ENCODE measurements at regions not wholly inside any gene's neighbourhood (a gene's known extent, or its start where the extent isn't known, plus 50 kb on each side); places are given as distances from the start of the nearest gene placed in this dataset.
"Not testable (repeated sequence)": the region's sequence is repeated elsewhere in the genome, so short reads cannot be mapped to it uniquely, and the experiment has no call there.

GRCh38 chr5:174931033-174931432, 206.7 kb downstream of the MSX2 start:
- H3K9me3 ChIP-seq (ENCODE audit: control insufficient read depth in 5 of 5, low read length in 5 of 5), result peaks cover 0 to 11% (median 6%) of the 10 kb centered on the region in 5 donors
- H3K9ac ChIP-seq (ENCODE audit: low read length in 5 of 5); H3K36me3 ChIP-seq (ENCODE audit: control insufficient read depth in 5 of 5, insufficient read depth in 5 of 5, low read length in 5 of 5); H3K27ac ChIP-seq (ENCODE audit: low read depth, low read length); H3K4me1 ChIP-seq (ENCODE audit: control insufficient read depth in 5 of 5, insufficient read depth in 5 of 5, low read length in 5 of 5); H3K27me3 ChIP-seq (ENCODE audit: control insufficient read depth in 5 of 5, insufficient read depth in 4 of 5, low read length in 5 of 5); H3K4me3 ChIP-seq (ENCODE audit: low read depth in 1 of 5, low read length in 5 of 5): not testable (repeated sequence)

DNA sequence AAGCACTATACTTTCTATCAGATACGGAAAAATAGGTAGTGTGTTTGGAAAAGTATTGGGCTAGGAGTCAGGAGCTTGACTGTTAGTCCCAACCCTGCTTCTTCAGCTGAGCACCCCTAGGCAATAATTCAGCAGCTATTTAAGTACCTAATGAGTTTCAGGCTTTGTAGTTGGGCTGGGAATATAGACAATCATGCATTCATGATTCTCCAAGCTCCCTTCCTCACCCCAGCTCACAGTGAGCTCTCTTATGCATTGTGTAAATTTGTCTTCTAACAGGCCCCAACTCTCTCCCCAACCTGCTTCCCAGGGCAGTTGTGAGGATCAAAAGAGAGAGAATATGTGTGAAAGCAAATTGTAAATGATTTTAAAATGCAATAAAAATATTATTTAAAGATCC, 201.2 kb downstream of the MSX2 start:
- Histone ChIP-seq H3K27me3 (ENCODE audit: control insufficient read depth in 5 of 5, insufficient read depth in 4 of 5, low read length in 5 of 5) (no peaks in the 10 kb centered on the region), H3K9me3 (ENCODE audit: control insufficient read depth in 5 of 5, low read length in 5 of 5) (no peaks in the 10 kb centered on the region), H3K36me3 (ENCODE audit: control insufficient read depth in 5 of 5, insufficient read depth in 5 of 5, low read length in 5 of 5) (no peaks in the 10 kb centered on the region), H3K4me3 (ENCODE audit: low read depth in 1 of 5, low read length in 5 of 5) (no peak overlapping the region), H3K27ac (ENCODE audit: low read depth, low read length) (no peak overlapping the region), H3K4me1 (ENCODE audit: control insufficient read depth in 5 of 5, insufficient read depth in 5 of 5, low read length in 5 of 5) (no peaks in the 10 kb centered on the region), H3K9ac (ENCODE audit: low read length in 5 of 5) (no peak overlapping the region)

DNA sequence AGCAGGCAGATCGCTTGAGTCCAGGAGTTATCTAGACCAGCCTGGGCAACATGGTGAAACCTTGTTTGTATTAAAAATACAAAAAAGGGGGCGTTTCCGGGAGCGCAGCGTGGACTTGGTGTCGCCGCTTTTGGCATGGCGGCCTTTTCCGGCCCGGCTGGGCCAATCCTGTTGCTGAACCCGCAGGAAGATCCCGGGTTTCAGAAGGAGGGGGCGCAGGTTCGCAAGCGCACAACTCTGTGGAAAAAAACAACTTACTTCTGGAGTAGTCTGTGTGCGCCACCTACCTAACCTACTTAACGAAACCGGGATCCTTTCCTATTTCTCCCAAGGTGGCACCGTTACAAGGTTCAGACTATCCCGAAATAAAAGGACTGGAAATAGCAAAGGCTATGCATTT, 198.6 kb downstream of the MSX2 start:
- Histone ChIP-seq H3K4me1 (ENCODE audit: control insufficient read depth in 5 of 5, insufficient read depth in 5 of 5, low read length in 5 of 5) (no peaks in the 10 kb centered on the region), H3K9me3 (ENCODE audit: control insufficient read depth in 5 of 5, low read length in 5 of 5) (no peaks in the 10 kb centered on the region), H3K27ac (ENCODE audit: low read depth, low read length) (no peak overlapping the region), H3K9ac (ENCODE audit: low read length in 5 of 5) (no peak overlapping the region), H3K36me3 (ENCODE audit: control insufficient read depth in 5 of 5, insufficient read depth in 5 of 5, low read length in 5 of 5) (no peaks in the 10 kb centered on the region), H3K4me3 (ENCODE audit: low read depth in 1 of 5, low read length in 5 of 5) (no peak overlapping the region), H3K27me3 (ENCODE audit: control insufficient read depth in 5 of 5, insufficient read depth in 4 of 5, low read length in 5 of 5) (no peaks in the 10 kb centered on the region)

DNA sequence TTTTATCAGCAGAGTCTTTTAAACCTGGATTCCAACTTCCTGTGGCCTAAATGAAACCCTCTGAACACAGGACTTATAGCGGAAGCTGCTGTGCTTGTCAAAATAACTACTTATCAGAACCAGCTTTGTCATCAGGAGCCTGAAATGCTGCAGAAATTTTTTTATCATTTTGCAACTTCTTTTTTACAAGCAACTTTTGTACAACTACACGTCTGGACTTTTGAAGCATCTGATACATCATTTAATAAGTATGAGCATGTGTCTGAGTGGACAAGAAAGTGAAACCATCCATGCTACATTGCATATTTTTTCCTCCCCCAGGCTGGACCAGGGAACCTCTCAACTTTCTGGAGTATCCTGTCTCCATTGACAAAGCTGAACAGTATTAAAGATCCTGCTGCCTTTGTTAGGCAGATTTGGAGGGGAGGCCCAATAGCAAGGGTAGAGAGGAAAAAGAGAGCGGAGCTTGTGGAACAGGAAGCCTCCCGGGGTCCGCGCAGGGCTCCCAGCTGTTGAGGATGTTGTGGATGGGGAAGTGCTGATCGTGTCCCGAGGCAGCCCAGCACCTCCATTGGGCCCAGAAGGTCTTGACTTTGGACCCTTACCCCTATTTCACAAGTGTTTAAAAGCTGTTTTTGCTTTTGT, 196.6 kb downstream of the MSX2 start:
- peak overlapping the region in 1 of 5 donors; percentile 43 for H3K4me3 ChIP-seq (ENCODE audit: low read depth in 1 of 5, low read length in 5 of 5)
- no peak overlapping the region for H3K9ac ChIP-seq (ENCODE audit: low read length in 5 of 5)
- no peak overlapping the region for H3K27ac ChIP-seq (ENCODE audit: low read depth, low read length)
- H3K27me3 ChIP-seq (ENCODE audit: control insufficient read depth in 5 of 5, insufficient read depth in 4 of 5, low read length in 5 of 5), result no peaks in the 10 kb centered on the region
- no peaks in the 10 kb centered on the region for H3K4me1 ChIP-seq (ENCODE audit: control insufficient read depth in 5 of 5, insufficient read depth in 5 of 5, low read length in 5 of 5)
- H3K9me3 ChIP-seq (ENCODE audit: control insufficient read depth in 5 of 5, low read length in 5 of 5), result no peaks in the 10 kb centered on the region
- no peaks in the 10 kb centered on the region for H3K36me3 ChIP-seq (ENCODE audit: control insufficient read depth in 5 of 5, insufficient read depth in 5 of 5, low read length in 5 of 5)

DNA sequence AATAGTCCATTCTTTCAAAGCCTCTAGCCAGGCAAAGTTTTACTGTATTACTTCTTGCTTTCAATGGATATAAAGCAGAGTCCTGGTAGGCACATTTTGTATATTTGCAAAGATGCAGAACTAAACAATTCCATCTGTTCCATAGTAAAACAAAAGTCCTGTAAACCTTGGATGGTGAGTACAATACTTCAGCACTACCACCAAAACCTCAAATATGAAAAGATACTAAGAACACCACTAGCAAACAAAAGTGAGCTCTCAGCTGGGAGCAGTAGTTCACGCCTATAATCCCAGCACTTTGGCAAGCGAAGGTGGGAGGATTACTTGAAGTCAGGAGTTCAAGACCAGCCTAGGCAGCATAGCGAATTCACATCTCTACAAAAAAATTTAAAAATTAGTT, 195.0 kb downstream of the MSX2 start:
- Histone ChIP-seq H3K4me1 (ENCODE audit: control insufficient read depth in 5 of 5, insufficient read depth in 5 of 5, low read length in 5 of 5) (no peaks in the 10 kb centered on the region), H3K27ac (ENCODE audit: low read depth, low read length) (no peak overlapping the region), H3K9ac (ENCODE audit: low read length in 5 of 5) (no peak overlapping the region), H3K9me3 (ENCODE audit: control insufficient read depth in 5 of 5, low read length in 5 of 5) (no peaks in the 10 kb centered on the region), H3K27me3 (ENCODE audit: control insufficient read depth in 5 of 5, insufficient read depth in 4 of 5, low read length in 5 of 5) (no peaks in the 10 kb centered on the region), H3K4me3 (ENCODE audit: low read depth in 1 of 5, low read length in 5 of 5) (no peak overlapping the region), H3K36me3 (ENCODE audit: control insufficient read depth in 5 of 5, insufficient read depth in 5 of 5, low read length in 5 of 5) (no peaks in the 10 kb centered on the region)

DNA sequence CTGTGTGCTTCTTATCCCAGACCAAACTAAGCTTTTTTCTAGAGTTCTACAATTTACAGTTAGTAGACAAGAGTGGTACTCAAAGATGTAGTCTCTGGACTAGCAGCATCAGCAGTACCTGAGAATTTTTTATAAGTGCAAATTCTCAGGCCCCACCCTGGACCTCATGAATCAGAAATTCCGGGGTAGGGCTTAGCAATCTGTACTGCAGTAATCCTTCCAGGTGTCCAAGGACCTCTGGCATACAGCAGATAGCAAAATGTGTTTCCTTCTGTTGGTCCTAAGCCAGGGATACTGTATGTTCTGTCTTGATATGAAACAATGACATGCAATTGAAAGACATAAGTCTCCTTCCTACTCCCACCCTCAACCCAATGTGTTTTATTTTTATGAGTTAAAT, 194.3 kb downstream of the MSX2 start:
- H3K27ac ChIP-seq (ENCODE audit: low read depth, low read length), result no peak overlapping the region
- no peaks in the 10 kb centered on the region for H3K9me3 ChIP-seq (ENCODE audit: control insufficient read depth in 5 of 5, low read length in 5 of 5)
- H3K4me3 ChIP-seq (ENCODE audit: low read depth in 1 of 5, low read length in 5 of 5), result no peak overlapping the region
- H3K4me1 ChIP-seq (ENCODE audit: control insufficient read depth in 5 of 5, insufficient read depth in 5 of 5, low read length in 5 of 5), result no peaks in the 10 kb centered on the region
- H3K27me3 ChIP-seq (ENCODE audit: control insufficient read depth in 5 of 5, insufficient read depth in 4 of 5, low read length in 5 of 5), result no peaks in the 10 kb centered on the region
- H3K9ac ChIP-seq (ENCODE audit: low read length in 5 of 5), result no peak overlapping the region
- H3K36me3 ChIP-seq (ENCODE audit: control insufficient read depth in 5 of 5, insufficient read depth in 5 of 5, low read length in 5 of 5), result no peaks in the 10 kb centered on the region

GRCh38 chr5:174917976-174918554, 193.7 kb downstream of the MSX2 start:
- Histone ChIP-seq H3K27ac (ENCODE audit: low read depth, low read length) (no peak overlapping the region), H3K27me3 (ENCODE audit: control insufficient read depth in 5 of 5, insufficient read depth in 4 of 5, low read length in 5 of 5) (no peaks in the 10 kb centered on the region), H3K4me3 (ENCODE audit: low read depth in 1 of 5, low read length in 5 of 5) (no peak overlapping the region), H3K36me3 (ENCODE audit: control insufficient read depth in 5 of 5, insufficient read depth in 5 of 5, low read length in 5 of 5) (no peaks in the 10 kb centered on the region), H3K4me1 (ENCODE audit: control insufficient read depth in 5 of 5, insufficient read depth in 5 of 5, low read length in 5 of 5) (no peaks in the 10 kb centered on the region), H3K9ac (ENCODE audit: low read length in 5 of 5) (no peak overlapping the region), H3K9me3 (ENCODE audit: control insufficient read depth in 5 of 5, low read length in 5 of 5) (no peaks in the 10 kb centered on the region)

- H3K9me3 ChIP-seq (ENCODE audit: control insufficient read depth in 5 of 5, low read length in 5 of 5); H3K4me3 ChIP-seq (ENCODE audit: low read depth in 1 of 5, low read length in 5 of 5); H3K27me3 ChIP-seq (ENCODE audit: control insufficient read depth in 5 of 5, insufficient read depth in 4 of 5, low read length in 5 of 5); H3K36me3 ChIP-seq (ENCODE audit: control insufficient read depth in 5 of 5, insufficient read depth in 5 of 5, low read length in 5 of 5); H3K27ac ChIP-seq (ENCODE audit: low read depth, low read length); H3K4me1 ChIP-seq (ENCODE audit: control insufficient read depth in 5 of 5, insufficient read depth in 5 of 5, low read length in 5 of 5); H3K9ac ChIP-seq (ENCODE audit: low read length in 5 of 5): not testable (repeated sequence)
Observed at GRCh38 chr5:174917435-174917834, 193.1 kb downstream of the MSX2 start.

DNA sequence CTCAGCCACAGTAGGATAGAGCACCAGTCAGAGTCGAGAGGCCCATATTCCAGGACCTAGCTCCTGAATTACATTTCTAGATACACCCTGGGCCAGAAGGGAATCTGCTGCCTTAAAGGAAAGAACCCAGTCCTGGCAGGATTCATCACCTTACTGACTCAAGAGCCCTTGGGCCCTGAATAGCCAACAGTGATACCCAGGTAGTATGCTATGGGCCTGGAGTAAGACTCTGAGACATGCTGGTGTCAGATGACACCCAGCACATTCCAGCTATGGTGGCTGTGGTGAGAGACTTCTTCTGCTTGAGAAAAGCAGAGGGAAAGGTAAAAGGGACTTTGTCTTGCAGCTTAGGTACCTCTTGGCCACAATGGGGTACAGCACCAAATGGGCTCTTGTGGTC, 192.5 kb downstream of the MSX2 start:
- not testable (repeated sequence) for H3K27ac ChIP-seq (ENCODE audit: low read depth, low read length); H3K9me3 ChIP-seq (ENCODE audit: control insufficient read depth in 5 of 5, low read length in 5 of 5); H3K4me1 ChIP-seq (ENCODE audit: control insufficient read depth in 5 of 5, insufficient read depth in 5 of 5, low read length in 5 of 5); H3K4me3 ChIP-seq (ENCODE audit: low read depth in 1 of 5, low read length in 5 of 5); H3K9ac ChIP-seq (ENCODE audit: low read length in 5 of 5); H3K27me3 ChIP-seq (ENCODE audit: control insufficient read depth in 5 of 5, insufficient read depth in 4 of 5, low read length in 5 of 5); H3K36me3 ChIP-seq (ENCODE audit: control insufficient read depth in 5 of 5, insufficient read depth in 5 of 5, low read length in 5 of 5)

GRCh38 chr5:174916227-174916626, 191.8 kb downstream of the MSX2 start:
- Histone ChIP-seq H3K27me3 (ENCODE audit: control insufficient read depth in 5 of 5, insufficient read depth in 4 of 5, low read length in 5 of 5) (no peaks in the 10 kb centered on the region), H3K36me3 (ENCODE audit: control insufficient read depth in 5 of 5, insufficient read depth in 5 of 5, low read length in 5 of 5) (no peaks in the 10 kb centered on the region), H3K4me1 (ENCODE audit: control insufficient read depth in 5 of 5, insufficient read depth in 5 of 5, low read length in 5 of 5) (no peaks in the 10 kb centered on the region), H3K9me3 (ENCODE audit: control insufficient read depth in 5 of 5, low read length in 5 of 5) (no peaks in the 10 kb centered on the region), H3K27ac (ENCODE audit: low read depth, low read length) (no peak overlapping the region), H3K4me3 (ENCODE audit: low read depth in 1 of 5, low read length in 5 of 5) (no peak overlapping the region), H3K9ac (ENCODE audit: low read length in 5 of 5) (no peak overlapping the region)
